ENCODE measurements at regions not wholly inside any gene's neighbourhood (a gene's known extent, or its start where the extent isn't known, plus 50 kb on each side); places are given as distances from the start of the nearest gene placed in this dataset.

DNA sequence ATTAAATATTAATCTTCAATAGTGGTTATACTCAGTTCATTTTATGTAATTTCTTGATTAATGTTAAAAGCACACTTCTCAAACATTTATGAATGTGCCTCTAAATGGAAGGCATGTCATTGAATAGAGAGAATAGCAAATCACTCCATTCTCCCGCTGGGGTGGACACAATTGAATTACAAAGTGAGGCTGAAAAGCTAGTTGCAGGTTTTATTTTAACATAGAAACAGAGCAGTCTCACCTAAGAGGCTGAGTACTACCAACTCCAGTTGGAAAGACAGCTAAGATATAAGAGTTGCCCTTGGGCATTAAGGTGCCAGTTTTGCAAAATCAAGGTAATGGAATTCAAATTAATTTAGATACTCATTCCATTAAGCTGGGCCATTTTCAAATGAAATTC, 147.2 kb downstream of the PCSK1 start:
- Histone ChIP-seq H3K27me3 (ENCODE audit: insufficient read depth, low read length) (no peaks in the 10 kb centered on the region), H3K36me3 (ENCODE audit: control insufficient read depth in 1 of 2, insufficient read depth in 2 of 2, low read length in 2 of 2) (no peaks in the 10 kb centered on the region), H3K9ac (ENCODE audit: low read length) (no peak overlapping the region), H3K9me3 (ENCODE audit: control insufficient read depth in 1 of 2, insufficient read depth in 1 of 2, low read depth in 1 of 2, low read length in 2 of 2) (no peaks in the 10 kb centered on the region), H3K4me2 (ENCODE audit: low read length) (no peak overlapping the region), H3K79me2 (ENCODE audit: insufficient read depth, low read length) (no peaks in the 10 kb centered on the region), H3K4me1 (ENCODE audit: control insufficient read depth in 1 of 2, insufficient read depth in 2 of 2, low read length in 2 of 2) (no peaks in the 10 kb centered on the region), H3K27ac (ENCODE audit: low read depth, low read length) (no peak overlapping the region), H3K4me3 (replicated peaks in 1 of 2; ENCODE audit: low read depth in 1 of 2, low read length in 2 of 2) (no peak overlapping the region), H4K20me1 (ENCODE audit: insufficient read depth) (no peaks in the 10 kb centered on the region), H2AFZ (ENCODE audit: low read depth, low read length, poor library complexity, severe bottlenecking) (no peak overlapping the region), H3K9me2 (ENCODE audit: insufficient read depth) (no peaks in the 10 kb centered on the region)
- ATAC-seq: no peak
- CTCF ChIA-PET: no interaction called here
- intact Hi-C loops (cut with micrococcal nuclease): no loop called here
- DNase-seq (ENCODE audit: low read depth, low spot score): no peak
- POLR2A ChIA-PET: no interaction called here
- BruUV-seq (replicated peaks): no TSS peak
- TF ChIP-seq EZH2 (IDR thresholded peaks at IDR 0.05): no peak
- no peak for TF ChIP-seq CEBPB (IDR thresholded peaks at IDR 0.05; ENCODE audit: low read depth)
- TF ChIP-seq SRF (IDR thresholded peaks at IDR 0.05; ENCODE audit: low read depth): no peak
- no peak for TF ChIP-seq EGR1 (IDR thresholded peaks at IDR 0.05; ENCODE audit: low read depth)
- no peak for TF ChIP-seq RAD21 (IDR thresholded peaks at IDR 0.05; ENCODE audit: low read depth)
- no peak for TF ChIP-seq ZNF274 (IDR thresholded peaks at IDR 0.05; ENCODE audit: low read depth, low read length)
- TF ChIP-seq ELF1 (IDR thresholded peaks at IDR 0.05; ENCODE audit: borderline replicate concordance, low read depth): no peak
- TF ChIP-seq JUND (IDR thresholded peaks at IDR 0.05): no peak
- TF ChIP-seq, protein P1, sequence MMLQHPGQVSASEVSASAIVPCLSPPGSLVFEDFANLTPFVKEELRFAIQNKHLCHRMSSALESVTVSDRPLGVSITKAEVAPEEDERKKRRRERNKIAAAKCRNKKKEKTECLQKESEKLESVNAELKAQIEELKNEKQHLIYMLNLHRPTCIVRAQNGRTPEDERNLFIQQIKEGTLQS (IDR thresholded peaks at IDR 0.05): no peak
- TF ChIP-seq EZH2phosphoT487 (IDR thresholded peaks at IDR 0.05; ENCODE audit: borderline replicate concordance): no peak
- TF ChIP-seq ZFX (IDR thresholded peaks at IDR 0.05): no peak
- no peak for TF ChIP-seq FOSL1 (IDR thresholded peaks at IDR 0.05; ENCODE audit: low read depth)
- no peak for TF ChIP-seq TCF7L2 (IDR thresholded peaks at IDR 0.05; ENCODE audit: borderline replicate concordance, extremely low read depth, insufficient read depth, insufficient read length)
- TF ChIP-seq, protein P2, sequence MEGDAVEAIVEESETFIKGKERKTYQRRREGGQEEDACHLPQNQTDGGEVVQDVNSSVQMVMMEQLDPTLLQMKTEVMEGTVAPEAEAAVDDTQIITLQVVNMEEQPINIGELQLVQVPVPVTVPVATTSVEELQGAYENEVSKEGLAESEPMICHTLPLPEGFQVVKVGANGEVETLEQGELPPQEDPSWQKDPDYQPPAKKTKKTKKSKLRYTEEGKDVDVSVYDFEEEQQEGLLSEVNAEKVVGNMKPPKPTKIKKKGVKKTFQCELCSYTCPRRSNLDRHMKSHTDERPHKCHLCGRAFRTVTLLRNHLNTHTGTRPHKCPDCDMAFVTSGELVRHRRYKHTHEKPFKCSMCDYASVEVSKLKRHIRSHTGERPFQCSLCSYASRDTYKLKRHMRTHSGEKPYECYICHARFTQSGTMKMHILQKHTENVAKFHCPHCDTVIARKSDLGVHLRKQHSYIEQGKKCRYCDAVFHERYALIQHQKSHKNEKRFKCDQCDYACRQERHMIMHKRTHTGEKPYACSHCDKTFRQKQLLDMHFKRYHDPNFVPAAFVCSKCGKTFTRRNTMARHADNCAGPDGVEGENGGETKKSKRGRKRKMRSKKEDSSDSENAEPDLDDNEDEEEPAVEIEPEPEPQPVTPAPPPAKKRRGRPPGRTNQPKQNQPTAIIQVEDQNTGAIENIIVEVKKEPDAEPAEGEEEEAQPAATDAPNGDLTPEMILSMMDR (IDR thresholded peaks at IDR 0.05 in 2 of 3, conservative IDR thresholded peaks at IDR 0.05 in 1 of 3; ENCODE audit: borderline replicate concordance in 1 of 3, insufficient read depth in 1 of 3, low read depth in 2 of 3, low read length in 2 of 3): no peak
- TF ChIP-seq, protein P3, sequence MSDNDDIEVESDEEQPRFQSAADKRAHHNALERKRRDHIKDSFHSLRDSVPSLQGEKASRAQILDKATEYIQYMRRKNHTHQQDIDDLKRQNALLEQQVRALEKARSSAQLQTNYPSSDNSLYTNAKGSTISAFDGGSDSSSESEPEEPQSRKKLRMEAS (IDR thresholded peaks at IDR 0.05): no peak
- no peak for TF ChIP-seq SIN3A (IDR thresholded peaks at IDR 0.05; ENCODE audit: low read depth)
- TF ChIP-seq SP1 (IDR thresholded peaks at IDR 0.05; ENCODE audit: low read depth): no peak
- TF ChIP-seq CBX3 (IDR thresholded peaks at IDR 0.05; ENCODE audit: low read depth): no peak
- no peak for TF ChIP-seq POLR2A (IDR thresholded peaks at IDR 0.05; ENCODE audit: borderline replicate concordance, extremely low read depth, insufficient read depth, insufficient read length)
- TF ChIP-seq, protein P4, sequence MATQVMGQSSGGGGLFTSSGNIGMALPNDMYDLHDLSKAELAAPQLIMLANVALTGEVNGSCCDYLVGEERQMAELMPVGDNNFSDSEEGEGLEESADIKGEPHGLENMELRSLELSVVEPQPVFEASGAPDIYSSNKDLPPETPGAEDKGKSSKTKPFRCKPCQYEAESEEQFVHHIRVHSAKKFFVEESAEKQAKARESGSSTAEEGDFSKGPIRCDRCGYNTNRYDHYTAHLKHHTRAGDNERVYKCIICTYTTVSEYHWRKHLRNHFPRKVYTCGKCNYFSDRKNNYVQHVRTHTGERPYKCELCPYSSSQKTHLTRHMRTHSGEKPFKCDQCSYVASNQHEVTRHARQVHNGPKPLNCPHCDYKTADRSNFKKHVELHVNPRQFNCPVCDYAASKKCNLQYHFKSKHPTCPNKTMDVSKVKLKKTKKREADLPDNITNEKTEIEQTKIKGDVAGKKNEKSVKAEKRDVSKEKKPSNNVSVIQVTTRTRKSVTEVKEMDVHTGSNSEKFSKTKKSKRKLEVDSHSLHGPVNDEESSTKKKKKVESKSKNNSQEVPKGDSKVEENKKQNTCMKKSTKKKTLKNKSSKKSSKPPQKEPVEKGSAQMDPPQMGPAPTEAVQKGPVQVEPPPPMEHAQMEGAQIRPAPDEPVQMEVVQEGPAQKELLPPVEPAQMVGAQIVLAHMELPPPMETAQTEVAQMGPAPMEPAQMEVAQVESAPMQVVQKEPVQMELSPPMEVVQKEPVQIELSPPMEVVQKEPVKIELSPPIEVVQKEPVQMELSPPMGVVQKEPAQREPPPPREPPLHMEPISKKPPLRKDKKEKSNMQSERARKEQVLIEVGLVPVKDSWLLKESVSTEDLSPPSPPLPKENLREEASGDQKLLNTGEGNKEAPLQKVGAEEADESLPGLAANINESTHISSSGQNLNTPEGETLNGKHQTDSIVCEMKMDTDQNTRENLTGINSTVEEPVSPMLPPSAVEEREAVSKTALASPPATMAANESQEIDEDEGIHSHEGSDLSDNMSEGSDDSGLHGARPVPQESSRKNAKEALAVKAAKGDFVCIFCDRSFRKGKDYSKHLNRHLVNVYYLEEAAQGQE (IDR thresholded peaks at IDR 0.05; ENCODE audit: low read depth): no peak
- RAD21 ChIA-PET (ENCODE audit: low non-redundant PET in 1 of 2, low total read pairs in 2 of 2, uncharacterized antibody in 2 of 2, unreplicated experiment in 2 of 2): no interaction called here

Data from HCT116 (cell line).